GM13977 (cell line): ENCODE measurements at regions not wholly inside any gene's neighbourhood (a gene's known extent, or its start where the extent isn't known, plus 50 kb on each side); places are given as distances from the start of the nearest gene placed in this dataset.

Experiments used
- DNase-seq: peaks from one replicate; pipeline ENCODE4 v3.0.0; 2012; ENCODE audit warnings: low spot score
- in situ Hi-C: fragments of 300-500 bp; cut with MboI; formaldehyde crosslinking; loops from one replicate; pipeline ENCODE4 v1.12.0; 2022; ENCODE audit warnings: low sequenced_read_pairs, low pct_unique_long_range_greater_than_20kb, mixed read lengths, inconsistent platforms; ENCODE audit not compliant: unreplicated experiment
- TF ChIP-seq, protein P1 (sequence below): IDR thresholded peaks from 2 replicates; pipeline ENCODE4 v1.5.1; 2012; ENCODE audit warnings: mild to moderate bottlenecking, control low read depth; ENCODE audit not compliant: insufficient read depth; ENCODE audit errors: extremely low read depth, missing control alignments

DNA sequence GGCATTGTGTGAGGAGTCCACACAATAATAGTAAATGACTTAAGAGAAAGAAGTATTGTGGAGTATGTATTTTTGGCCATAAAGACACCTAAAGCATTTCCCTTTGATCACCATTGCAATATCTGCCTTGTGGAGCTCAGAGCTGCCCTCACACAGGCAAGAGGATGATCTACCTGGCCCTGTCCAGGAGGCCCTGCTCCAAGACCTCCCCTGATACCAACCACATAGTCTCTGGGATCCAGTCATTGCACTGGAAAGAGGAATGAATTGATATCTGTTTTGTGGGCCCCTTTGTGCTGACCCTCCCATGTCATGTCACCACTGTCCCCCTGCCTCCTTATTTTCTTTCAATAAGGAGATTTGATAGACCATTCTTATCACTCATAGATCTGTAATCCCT lies 430.6 kb upstream of the TNP1 start:
- DNase-seq = no peak
- in situ Hi-C loops = no loop called here
- TF ChIP-seq, protein P1, sequence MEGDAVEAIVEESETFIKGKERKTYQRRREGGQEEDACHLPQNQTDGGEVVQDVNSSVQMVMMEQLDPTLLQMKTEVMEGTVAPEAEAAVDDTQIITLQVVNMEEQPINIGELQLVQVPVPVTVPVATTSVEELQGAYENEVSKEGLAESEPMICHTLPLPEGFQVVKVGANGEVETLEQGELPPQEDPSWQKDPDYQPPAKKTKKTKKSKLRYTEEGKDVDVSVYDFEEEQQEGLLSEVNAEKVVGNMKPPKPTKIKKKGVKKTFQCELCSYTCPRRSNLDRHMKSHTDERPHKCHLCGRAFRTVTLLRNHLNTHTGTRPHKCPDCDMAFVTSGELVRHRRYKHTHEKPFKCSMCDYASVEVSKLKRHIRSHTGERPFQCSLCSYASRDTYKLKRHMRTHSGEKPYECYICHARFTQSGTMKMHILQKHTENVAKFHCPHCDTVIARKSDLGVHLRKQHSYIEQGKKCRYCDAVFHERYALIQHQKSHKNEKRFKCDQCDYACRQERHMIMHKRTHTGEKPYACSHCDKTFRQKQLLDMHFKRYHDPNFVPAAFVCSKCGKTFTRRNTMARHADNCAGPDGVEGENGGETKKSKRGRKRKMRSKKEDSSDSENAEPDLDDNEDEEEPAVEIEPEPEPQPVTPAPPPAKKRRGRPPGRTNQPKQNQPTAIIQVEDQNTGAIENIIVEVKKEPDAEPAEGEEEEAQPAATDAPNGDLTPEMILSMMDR = no peak

DNA sequence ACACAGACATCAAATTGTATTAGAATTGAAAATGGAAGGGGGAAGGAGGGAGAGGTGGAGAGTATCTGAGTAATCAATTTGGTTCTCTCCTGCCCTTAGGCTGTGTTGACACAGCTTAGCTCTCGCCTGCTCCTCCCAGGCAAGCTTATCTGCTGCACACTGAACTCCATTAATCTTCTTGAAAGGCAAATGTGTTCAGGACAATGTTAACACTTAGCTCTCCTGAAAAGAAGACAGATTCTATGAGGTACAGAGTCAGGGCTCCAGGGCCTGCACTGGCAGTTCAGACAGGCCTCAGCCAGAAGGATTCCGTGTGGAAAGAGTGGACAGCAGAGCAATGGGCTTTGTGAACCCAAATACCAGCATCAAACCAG lies 430.0 kb upstream of the TNP1 start:
- in situ Hi-C loops = no loop called here
- TF ChIP-seq, protein P1 = no peak
- no peak for DNase-seq

DNA sequence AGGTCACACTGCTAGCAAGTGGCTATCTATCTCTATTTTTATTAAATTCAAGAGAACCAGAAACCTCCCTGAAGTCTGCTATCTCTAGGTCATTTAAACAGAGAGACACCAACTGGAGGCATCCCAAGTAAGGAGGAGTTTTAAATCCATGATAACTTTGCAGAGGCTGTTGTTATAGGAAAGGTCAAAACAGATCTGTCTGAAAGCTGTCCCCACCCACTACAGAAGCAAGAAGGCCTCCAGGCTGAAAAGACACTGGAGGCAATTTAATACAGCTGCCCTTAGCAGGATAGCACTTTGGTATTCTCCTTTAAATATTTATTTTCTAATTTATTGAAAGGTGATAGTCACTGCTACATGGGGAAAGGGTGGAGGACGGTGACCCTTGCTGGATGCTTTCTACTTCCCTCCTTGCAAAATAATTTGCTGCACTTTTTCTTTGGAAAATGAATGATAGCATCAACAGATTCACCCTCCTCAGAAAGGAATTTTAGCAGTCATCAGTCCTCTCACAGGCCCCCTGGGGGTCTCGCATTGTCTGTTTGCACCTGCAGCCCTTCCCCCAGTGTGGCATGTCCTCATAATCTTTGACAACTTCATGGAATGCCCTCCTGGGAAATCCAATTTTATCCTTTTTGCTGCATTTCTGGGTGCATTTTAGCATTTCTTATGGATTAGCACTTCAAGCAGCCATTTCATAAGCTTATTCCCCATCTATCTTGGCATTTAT lies 429.5 kb upstream of the TNP1 start:
- DNase-seq = no peak
- in situ Hi-C loops = no loop called here

DNA sequence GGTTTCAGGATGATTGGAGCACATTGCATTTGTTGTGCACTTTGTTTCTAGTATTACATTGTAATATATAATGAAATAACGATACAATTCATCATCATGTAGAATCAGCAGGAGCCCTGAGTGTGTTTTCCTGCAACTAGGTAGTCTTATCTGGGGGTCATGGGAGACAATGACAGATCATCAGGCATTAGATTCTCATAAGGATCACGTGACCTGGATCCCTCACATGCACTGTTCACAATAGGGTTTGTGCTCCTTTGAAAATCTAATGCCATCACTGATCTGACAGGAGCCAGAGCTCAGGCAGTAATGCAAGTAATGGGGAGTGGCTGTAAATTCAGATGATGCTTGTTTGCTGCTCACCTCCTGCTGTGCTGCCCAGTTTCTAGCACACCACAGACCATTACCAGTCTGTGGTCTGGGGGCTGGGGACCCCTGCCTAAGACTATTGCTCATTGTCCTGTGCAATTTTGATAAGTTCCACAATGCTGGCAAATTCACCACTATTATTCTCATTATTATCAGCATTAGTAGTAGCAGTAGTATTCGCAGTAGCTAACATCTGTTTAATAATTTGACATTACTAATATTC lies 428.7 kb upstream of the TNP1 start:
- TF ChIP-seq, protein P1 = no peak
- in situ Hi-C loops = no loop called here
- no peak for DNase-seq

More for the DNA sequence above, 429.5 kb upstream of the TNP1 start:
- TF ChIP-seq, protein P1 = no peak

DNA sequence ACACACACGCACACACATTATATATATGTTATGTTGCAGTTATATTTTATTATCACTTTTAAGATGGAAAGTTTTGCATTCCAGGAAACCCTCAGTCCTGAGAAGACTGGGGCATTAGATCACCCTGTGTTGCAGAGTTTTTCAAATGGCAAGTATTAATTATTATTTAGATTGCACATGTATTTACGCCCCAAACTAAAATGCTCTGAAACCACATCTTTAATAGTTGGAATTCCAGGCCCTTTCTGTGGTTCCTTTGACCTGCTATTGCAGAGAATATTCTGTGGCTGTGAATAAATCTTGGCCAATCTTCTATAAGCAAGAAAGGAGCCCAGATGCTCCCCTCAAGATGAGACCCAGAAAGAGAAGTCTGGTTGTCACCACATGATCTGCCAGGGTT lies 427.0 kb upstream of the TNP1 start:
- in situ Hi-C loops = no loop called here
- TF ChIP-seq, protein P1 = no peak
- no peak for DNase-seq

DNA sequence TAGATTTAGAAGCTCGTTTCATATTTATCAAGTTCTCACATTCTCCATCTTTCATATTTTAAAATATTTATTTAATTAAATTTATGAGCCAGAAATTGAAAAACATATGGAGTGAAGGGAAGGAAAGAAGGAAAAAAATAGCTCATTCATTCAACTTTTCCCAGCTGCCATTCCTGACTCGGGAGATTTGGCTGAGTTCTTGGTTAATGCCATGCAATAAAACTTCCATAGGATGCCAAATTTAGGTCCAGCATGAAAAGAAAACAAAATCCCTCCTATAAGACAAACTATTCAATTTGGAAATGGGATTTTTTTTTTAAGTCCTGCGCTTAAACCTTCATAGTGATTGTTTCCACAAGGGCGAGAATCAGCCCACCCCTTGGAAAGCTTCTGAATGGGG lies 426.1 kb upstream of the TNP1 start:
- TF ChIP-seq, protein P1 = no peak
- no peak for DNase-seq
- in situ Hi-C loops = no loop called here
